Astrocyte (in vitro differentiated cells and primary cell): ENCODE measurements at regions not wholly inside any gene's neighbourhood (a gene's known extent, or its start where the extent isn't known, plus 50 kb on each side); places are given as distances from the start of the nearest gene placed in this dataset.

ENCODE experiments used
- DNase-seq: peaks from one replicate; pipeline ENCODE4 v3.0.0-alpha.2; 2010; ENCODE audit warnings: low read depth
- FAIRE-seq: peaks from 2 replicates; lab custom pipeline; 2011; peaks lifted over from hg19 to GRCh38; lab: Jason Lieb, UNC
- H2AFZ ChIP-seq: 2 replicates; pipeline ENCODE4 v1.6.0; 2012; ENCODE audit warnings: low read depth, low read length, inconsistent platforms
- H3K27ac ChIP-seq: 2 replicates; pipeline ENCODE4 v1.5.1; 2011; ENCODE audit warnings: low read depth, low read length, inconsistent platforms
- H3K27me3 ChIP-seq: 2 replicates; pipeline ENCODE4 v1.6.0; 2011; ENCODE audit warnings: low read length, inconsistent platforms; ENCODE audit not compliant: insufficient read depth
- H3K36me3 ChIP-seq: 2 replicates; pipeline ENCODE4 v1.5.1; 2011; ENCODE audit warnings: low read length, inconsistent platforms; ENCODE audit not compliant: insufficient read depth
- H3K4me1 ChIP-seq: 2 replicates; pipeline ENCODE4 v1.5.1; 2011; ENCODE audit warnings: low read length, inconsistent platforms; ENCODE audit not compliant: insufficient read depth
- H3K4me2 ChIP-seq: 2 replicates; pipeline ENCODE4 v1.6.0; 2012; ENCODE audit warnings: low read length, inconsistent platforms
- H3K4me3 ChIP-seq: 2 replicates; pipeline ENCODE4 v1.5.1; 2011; ENCODE audit warnings: low read depth, mild to moderate bottlenecking, low read length, inconsistent platforms; ENCODE audit not compliant: insufficient read depth
- H3K79me2 ChIP-seq: 2 replicates; pipeline ENCODE4 v1.6.0; 2012; ENCODE audit warnings: mild to moderate bottlenecking, low read length, inconsistent platforms; ENCODE audit not compliant: insufficient read depth
- H3K9ac ChIP-seq: 2 replicates; pipeline ENCODE4 v1.6.0; 2012; ENCODE audit warnings: mild to moderate bottlenecking, low read length, inconsistent platforms
- H3K9me3 ChIP-seq: 2 replicates; pipeline ENCODE4 v1.5.1; 2012; ENCODE audit warnings: low read depth, mild to moderate bottlenecking, low read length, inconsistent platforms; ENCODE audit not compliant: insufficient read depth
- H4K20me1 ChIP-seq: 2 replicates; pipeline ENCODE4 v1.6.0; 2012; ENCODE audit warnings: low read length, inconsistent platforms; ENCODE audit not compliant: insufficient read depth
- H3K27ac Mint-ChIP-seq: one replicate; pipeline ENCODE4 v1.8.0; 2021; ENCODE audit warnings: mild to moderate bottlenecking, mixed read lengths; ENCODE audit not compliant: unreplicated experiment
- H3K27me3 Mint-ChIP-seq: one replicate; pipeline ENCODE4 v1.8.0; 2021; ENCODE audit warnings: low read depth, mixed read lengths; ENCODE audit not compliant: unreplicated experiment
- H3K36me3 Mint-ChIP-seq: one replicate; pipeline ENCODE4 v1.8.0; 2021; ENCODE audit warnings: low read depth, mixed read lengths; ENCODE audit not compliant: unreplicated experiment
- H3K4me1 Mint-ChIP-seq: one replicate; pipeline ENCODE4 v1.8.0; 2021; ENCODE audit warnings: low read depth, mixed read lengths; ENCODE audit not compliant: unreplicated experiment
- H3K4me3 Mint-ChIP-seq: one replicate; pipeline ENCODE4 v1.8.0; 2021; ENCODE audit warnings: mild to moderate bottlenecking, moderate library complexity, mixed read lengths; ENCODE audit not compliant: unreplicated experiment
- H3K9me3 Mint-ChIP-seq: one replicate; pipeline ENCODE4 v1.8.0; 2021; ENCODE audit warnings: mild to moderate bottlenecking, mixed read lengths; ENCODE audit not compliant: unreplicated experiment
- CTCF ChIP-seq: IDR thresholded peaks from 2 replicates; pipeline ENCODE4 v1.5.1; 2011; ENCODE audit warnings: low read depth, mild to moderate bottlenecking, inconsistent platforms, low read length, moderate library complexity; ENCODE audit not compliant: insufficient read depth
- EZH2 ChIP-seq: IDR thresholded peaks from 2 replicates; pipeline ENCODE4 v1.6.1; 2012; ENCODE audit warnings: mild to moderate bottlenecking, low read length, inconsistent platforms; ENCODE audit not compliant: insufficient read depth

GRCh38 chr6:86255973-86256372 is 613.3 kb upstream of the SYNCRIP start:
- Histone ChIP-seq H3K79me2 (no peaks in the 10 kb centered on the region), H3K4me3 (no peak overlapping the region), H3K9me3 (peaks cover 3% of the 10 kb centered on the region), H3K9ac (no peak overlapping the region), H2AFZ (no peak overlapping the region), H3K4me2 (no peak overlapping the region), H3K4me1 (no peaks in the 10 kb centered on the region), H3K36me3 (no peaks in the 10 kb centered on the region), H4K20me1 (no peaks in the 10 kb centered on the region), H3K27ac (no peak overlapping the region), H3K27me3 (no peaks in the 10 kb centered on the region)
- TF ChIP-seq CTCF (no peak), EZH2 (no peak)
- Mint-ChIP-seq H3K4me3 (no peak overlapping the region), H3K9me3 (no peaks in the 10 kb centered on the region), H3K27ac (no peak overlapping the region), H3K27me3 (no peaks in the 10 kb centered on the region), H3K4me1 (no peaks in the 10 kb centered on the region), H3K36me3 (no peaks in the 10 kb centered on the region)
- DNase-seq (no peak), FAIRE-seq (no peak)

GRCh38 chr6:86251106-86251505 is 608.4 kb upstream of the SYNCRIP start:
- Mint-ChIP-seq H3K9me3 (no peaks in the 10 kb centered on the region), H3K27ac (no peak overlapping the region), H3K4me1 (no peaks in the 10 kb centered on the region), H3K4me3 (no peak overlapping the region), H3K36me3 (no peaks in the 10 kb centered on the region), H3K27me3 (peaks cover 4% of the 10 kb centered on the region)
- H3K27ac ChIP-seq: no peak overlapping the region
- H3K9me3 ChIP-seq: peaks cover 5% of the 10 kb centered on the region
- no peaks in the 10 kb centered on the region for H3K27me3 ChIP-seq
- no peak overlapping the region for H2AFZ ChIP-seq
- no peaks in the 10 kb centered on the region for H4K20me1 ChIP-seq
- no peak overlapping the region for H3K4me3 ChIP-seq
- no peak for DNase-seq
- no peak for TF ChIP-seq EZH2
- TF ChIP-seq CTCF: no peak
- no peak for FAIRE-seq
- no peaks in the 10 kb centered on the region for H3K36me3 ChIP-seq
- no peaks in the 10 kb centered on the region for H3K4me1 ChIP-seq
- no peak overlapping the region for H3K9ac ChIP-seq
- no peak overlapping the region for H3K4me2 ChIP-seq
- H3K79me2 ChIP-seq: no peaks in the 10 kb centered on the region

- Mint-ChIP-seq H3K4me1 (no peaks in the 10 kb centered on the region), H3K36me3 (no peaks in the 10 kb centered on the region), H3K9me3 (no peaks in the 10 kb centered on the region), H3K27me3 (peaks cover 2% of the 10 kb centered on the region), H3K27ac (no peak overlapping the region), H3K4me3 (no peak overlapping the region)
- H3K27ac ChIP-seq: no peak overlapping the region
- no peaks in the 10 kb centered on the region for H3K79me2 ChIP-seq
- H4K20me1 ChIP-seq: no peaks in the 10 kb centered on the region
- H2AFZ ChIP-seq: no peak overlapping the region
- H3K9me3 ChIP-seq: no peaks in the 10 kb centered on the region
- H3K4me2 ChIP-seq: no peak overlapping the region
- no peaks in the 10 kb centered on the region for H3K4me1 ChIP-seq
- FAIRE-seq: no peak
- DNase-seq: no peak
- H3K27me3 ChIP-seq: no peaks in the 10 kb centered on the region
- H3K4me3 ChIP-seq: no peak overlapping the region
- no peak overlapping the region for H3K9ac ChIP-seq
- no peak for TF ChIP-seq EZH2
- TF ChIP-seq CTCF: no peak
- no peaks in the 10 kb centered on the region for H3K36me3 ChIP-seq
Observed at GRCh38 chr6:86217906-86218305, 575.2 kb upstream of the SYNCRIP start.
